HG03060 (cell line): ENCODE measurements at regions not wholly inside any gene's neighbourhood (a gene's known extent, or its start where the extent isn't known, plus 50 kb on each side); places are given as distances from the start of the nearest gene placed in this dataset.
"Not testable (repeated sequence)": the region's sequence is repeated elsewhere in the genome, so short reads cannot be mapped to it uniquely, and the experiment has no call there.

Experiments used
- ATAC-seq: cut with Tn5 transposase; IDR thresholded peaks from one replicate; pipeline ENCODE4 v1.9.1; 2021; ENCODE audit warnings: low read depth, moderate number of reproducible peaks; ENCODE audit not compliant: unreplicated experiment

DNA sequence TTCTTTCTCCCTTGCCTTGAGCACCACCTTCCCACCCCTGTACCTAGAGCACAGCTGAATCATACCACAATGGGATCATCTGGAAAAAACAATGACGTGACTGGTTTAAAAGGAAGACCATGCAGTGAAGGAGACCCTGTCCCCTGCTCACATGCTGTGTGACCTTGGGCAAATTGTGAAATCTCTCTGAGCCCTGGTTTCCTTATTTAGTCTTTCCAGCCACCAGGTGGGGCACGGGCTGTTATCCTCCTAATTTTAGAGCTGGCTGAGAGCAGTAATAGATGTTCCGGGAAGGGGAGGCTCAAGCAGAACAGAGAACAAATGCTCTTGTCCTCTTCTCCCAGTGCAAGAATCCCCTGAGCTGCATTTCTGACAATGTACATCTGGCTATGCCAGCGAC lies 198.3 kb downstream of the RPS24 start:
- ATAC-seq, result no peak

DNA sequence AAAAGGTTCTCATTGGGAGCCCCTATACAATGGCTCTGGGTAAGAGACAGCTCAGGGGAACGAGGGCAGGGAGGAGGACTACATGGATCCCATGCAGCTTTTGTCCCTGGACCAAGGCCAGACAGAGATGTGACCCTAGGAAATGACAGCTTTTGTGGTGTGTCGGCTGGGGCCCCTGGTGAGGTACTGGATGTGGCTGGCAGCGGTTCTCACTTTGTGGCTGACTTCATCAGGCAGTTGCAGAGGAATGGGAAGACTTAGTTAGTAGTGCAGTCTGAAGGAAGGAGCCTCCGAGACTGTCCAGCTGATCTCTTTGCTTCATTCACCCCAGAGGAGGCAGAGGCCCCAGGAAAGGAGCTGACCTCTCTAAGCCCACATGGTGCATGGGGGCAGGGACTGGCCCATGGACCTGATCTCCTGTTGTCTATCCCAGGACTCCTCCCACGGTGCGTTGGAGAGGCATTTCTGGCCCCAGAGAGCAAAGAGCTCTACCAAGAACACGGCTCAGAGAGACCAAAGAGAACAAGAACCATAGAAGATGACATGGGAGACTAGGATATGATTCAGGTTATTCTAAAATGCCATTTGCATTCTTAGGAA lies 202.9 kb downstream of the RPS24 start:
- ATAC-seq, result no peak

DNA sequence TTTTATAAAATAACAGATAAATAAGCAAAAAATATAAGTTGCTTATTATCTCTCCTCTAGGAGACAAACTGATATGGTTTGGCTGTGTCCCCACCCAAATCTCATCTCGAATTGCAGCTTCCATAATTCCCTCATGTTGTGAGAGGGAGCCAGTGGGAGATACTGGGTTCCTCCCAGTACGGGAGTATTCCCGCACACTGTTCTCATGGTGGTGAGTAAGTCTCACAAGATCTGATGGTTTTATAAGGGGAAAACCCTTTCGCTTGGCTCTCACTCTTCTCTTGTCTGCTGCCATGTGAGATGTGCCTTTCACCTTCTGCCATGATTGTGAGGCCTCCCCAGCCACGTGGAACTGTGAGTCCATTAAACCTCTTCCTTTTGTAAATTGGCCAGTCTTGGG lies 204.3 kb downstream of the RPS24 start:
- not testable (repeated sequence) for ATAC-seq

DNA sequence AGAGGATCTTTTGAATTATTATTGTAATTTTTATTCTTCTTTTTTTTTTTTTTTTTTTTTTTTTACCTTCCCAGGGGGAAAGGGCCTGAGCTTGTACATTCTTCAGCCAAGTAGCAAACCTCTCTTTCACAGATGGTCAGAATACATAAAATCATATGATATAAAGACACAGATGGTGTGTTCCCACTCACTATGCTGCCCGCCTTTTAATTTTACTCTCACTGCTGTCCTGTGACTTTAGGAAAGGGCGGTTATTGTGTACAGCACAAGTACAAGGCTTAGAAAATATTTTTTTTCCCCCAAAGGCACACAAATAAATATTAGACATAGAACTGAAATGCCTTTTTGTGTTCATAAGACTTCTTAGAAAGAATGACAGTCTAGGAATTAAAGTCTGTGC lies 213.6 kb downstream of the RPS24 start:
- no peak for ATAC-seq

DNA sequence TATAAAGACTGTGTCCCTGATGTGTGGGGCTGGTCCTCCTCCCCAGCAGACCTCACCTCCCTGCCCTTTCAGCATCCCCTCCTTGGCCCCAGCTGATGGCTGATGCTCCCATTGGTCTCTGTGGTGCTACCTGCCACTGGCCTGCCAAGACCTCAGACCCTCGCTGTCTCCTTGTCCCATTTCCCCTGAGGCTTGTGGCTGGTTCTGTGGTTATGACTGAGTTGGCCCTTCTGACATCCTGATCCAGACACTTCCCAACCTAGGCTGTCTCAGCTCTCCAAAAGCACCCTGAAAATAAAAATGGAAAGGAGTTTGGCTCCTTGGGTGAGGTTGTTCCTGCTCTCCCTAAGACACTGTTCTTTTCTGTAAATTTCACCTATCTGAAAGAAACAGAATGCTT lies 214.2 kb downstream of the RPS24 start:
- ATAC-seq, result no peak

DNA sequence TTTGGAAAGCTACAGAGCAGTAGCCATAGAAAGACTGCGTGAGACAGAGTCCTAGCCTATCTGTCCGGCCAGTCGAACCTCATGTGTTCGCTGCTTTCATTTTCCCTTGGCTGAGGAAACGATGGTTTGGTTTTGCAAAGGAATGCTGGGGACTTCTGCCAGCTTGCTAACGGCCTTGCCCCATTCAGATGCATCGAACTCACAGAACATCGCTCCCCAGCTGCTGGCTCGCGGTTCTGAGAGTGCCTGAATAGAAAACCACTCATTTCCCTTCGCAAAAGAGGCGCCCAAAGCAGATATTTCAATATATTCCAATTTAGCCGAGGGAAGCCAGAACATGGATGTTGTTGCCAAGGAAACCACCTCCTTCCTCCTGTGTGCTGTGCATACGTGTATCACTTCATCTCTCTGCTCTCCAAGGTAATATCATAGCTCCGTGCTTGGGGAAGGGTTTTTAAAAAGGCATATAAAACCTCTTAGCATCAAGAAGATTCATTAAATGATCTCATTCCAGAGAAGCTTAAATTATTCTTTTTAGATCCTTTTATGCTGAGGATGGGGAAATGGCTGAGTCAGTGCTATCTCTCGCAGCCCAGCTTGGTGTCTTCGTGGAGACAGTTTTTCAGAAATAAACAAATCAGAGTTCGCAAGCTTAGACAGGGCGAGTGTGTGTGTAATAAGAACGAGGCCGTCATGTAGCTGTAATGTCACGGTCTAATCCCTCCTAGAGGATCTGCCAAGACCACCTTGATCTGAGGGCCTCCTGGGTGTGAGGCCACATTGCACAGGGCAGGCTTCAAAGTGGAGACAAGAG lies 215.2 kb downstream of the RPS24 start:
- ATAC-seq, result no peak

DNA sequence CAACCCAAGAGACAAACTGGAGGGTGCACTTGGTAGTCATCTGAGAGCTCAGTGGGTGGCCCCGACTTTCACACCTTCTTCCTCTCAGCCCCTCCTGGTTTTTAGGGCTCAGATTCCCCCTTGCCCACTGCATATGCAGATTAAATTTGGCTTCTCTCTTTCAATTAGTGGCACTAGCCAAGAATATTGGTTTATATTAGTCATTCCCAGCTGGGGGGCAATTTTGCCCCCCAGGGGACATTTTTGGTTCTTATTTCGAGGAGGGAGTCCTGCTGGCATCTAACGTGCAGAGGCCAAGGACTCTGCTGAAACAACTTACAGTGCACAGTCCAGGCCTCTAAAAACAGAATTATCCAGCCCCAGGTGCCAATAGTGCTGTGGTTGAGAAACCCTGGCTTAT lies 216.0 kb downstream of the RPS24 start:
- no peak for ATAC-seq

DNA sequence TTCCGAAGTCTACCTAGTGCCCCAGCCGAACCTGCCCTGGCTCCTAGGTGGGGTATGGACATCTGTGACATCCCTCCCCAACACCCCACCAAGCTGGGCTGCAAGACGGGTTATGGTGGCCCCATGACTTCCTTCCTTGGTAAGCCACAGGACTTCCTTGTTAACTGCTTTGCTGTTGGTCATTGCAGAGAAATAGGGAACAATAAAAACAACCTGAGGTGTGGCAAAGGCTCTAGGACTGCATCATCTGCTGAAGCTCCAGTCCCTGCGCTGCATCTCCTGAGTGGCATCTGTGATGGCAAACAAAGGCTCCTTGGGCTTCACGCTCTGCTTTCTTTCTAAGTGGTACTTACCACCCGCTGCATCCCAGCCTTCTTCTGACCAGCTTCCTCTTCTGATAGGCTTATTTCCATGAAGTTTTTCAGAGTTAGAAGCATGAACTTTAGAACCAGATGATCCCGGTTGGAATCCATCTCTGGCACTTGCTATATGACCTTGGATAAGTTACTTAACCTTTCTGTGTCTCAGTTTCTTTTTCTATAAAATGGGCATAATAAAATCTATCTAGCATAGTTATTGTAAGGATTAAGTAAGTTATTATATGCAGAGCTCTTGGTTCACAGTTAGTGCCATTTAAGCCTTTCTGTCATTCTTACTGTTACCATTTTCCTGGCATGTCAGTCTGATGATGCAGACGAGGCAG lies 216.8 kb downstream of the RPS24 start:
- no peak for ATAC-seq

DNA sequence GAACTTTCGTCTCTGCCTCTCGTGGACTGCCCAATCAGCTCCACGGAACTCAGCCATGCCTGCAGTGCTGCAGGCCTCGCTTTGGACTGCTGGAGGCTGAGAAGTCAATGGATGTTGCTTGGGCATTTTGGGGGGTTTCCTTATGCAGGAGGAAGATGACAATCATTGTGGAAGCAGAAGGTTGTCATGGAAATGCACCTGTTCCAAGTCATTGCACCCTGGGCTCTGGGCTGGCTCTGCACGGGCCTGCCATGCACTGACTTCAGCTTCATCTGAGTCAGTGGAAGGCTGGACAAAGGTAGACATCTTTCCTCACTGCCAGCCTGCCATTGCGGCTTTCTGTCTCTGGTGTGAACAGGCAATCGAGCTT lies 217.3 kb downstream of the RPS24 start:
- no peak for ATAC-seq

DNA sequence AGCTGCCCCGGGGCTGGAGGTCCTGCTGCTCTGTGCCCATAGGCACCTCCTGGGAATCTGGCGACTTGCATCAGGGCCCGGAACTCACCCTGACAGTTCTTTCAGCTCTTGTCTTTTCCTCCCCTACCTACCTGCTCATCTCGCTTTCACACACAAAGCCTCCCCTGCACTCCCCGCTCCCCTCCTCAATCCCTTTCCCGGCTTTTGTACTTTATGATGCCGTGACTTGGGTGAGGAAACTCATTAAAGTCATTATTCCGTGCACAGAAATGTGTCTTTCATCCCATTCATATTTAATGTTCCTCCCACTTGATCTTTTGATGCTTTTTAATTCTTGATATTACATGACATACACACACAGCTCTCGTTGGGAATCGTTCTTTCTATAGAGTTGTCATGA lies 218.6 kb downstream of the RPS24 start:
- ATAC-seq, result no peak

DNA sequence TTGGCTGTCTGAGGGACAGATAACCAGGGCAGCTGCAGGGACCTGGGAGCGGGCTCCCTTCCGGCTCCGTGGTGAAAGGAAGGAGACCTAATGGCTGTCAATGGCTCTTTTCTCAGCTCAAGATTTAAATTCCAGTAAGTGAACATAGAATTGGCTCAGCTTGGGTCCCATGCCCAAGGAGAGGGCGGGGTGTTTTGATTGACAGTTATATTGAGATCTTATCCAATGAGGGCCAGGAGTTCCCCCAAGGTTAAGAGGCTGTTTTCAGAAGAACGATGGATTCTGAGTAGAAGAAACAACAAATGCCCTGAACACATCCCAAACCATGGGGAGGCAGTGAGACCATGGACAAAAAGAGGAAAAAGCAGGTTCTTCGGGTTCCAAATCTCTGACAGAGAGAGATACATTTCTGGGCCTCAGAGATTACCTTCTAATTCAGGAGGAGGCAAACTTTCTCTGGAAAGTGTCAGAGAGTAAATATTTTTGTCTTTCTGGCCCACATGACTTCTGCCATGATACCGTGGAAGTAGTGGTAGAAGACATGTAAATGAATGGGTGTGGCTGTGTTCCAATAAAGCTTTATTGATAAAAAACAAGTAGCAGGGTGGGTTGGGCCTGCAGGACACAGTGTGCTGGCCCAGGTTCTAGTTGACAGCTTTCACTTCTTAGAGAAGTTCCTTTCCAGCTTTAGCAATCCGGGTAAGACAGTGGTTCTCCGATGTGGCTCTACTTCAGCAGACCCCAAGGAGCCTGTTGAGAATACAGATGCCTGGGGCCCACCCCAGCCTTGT lies 219.6 kb downstream of the RPS24 start:
- ATAC-seq, result no peak

DNA sequence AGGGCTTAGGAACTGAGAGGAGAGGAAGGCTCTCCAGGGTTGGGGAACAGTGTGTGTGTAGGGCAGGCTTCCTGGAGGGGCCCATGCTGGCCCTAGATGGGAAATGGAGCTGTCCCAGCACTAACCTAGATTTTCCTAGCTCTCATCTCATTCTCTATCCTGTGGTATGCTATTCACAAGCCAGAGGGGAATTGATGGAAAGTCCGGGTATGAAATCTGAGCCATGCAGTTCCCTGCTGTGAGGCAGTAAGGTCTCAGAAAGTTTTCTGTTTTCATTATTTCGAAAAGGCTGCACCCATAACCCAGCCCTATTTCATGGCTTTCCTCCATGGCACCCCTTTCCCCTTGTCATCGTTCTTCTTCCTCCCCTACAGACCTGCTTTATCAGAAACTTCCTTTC lies 220.3 kb downstream of the RPS24 start:
- no peak for ATAC-seq

DNA sequence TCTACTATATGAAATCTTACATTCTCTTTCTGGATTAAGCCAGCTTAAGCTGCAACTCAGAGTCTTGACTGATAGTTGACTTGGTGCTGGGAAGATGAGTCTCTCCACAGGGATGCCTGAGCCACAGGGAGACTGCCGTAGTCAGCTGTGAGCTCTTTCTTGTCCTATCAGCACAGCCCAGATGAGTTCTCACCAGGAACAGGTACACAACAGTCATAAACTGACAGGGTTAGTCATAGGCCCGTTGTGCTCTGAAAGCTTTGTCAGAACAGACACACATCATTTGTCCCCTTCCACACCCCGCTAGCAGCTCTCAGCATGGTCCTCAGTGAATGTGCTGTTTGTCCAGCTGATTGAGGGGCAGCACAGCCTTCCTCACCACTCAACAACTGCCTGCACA lies 221.6 kb downstream of the RPS24 start:
- no peak for ATAC-seq

DNA sequence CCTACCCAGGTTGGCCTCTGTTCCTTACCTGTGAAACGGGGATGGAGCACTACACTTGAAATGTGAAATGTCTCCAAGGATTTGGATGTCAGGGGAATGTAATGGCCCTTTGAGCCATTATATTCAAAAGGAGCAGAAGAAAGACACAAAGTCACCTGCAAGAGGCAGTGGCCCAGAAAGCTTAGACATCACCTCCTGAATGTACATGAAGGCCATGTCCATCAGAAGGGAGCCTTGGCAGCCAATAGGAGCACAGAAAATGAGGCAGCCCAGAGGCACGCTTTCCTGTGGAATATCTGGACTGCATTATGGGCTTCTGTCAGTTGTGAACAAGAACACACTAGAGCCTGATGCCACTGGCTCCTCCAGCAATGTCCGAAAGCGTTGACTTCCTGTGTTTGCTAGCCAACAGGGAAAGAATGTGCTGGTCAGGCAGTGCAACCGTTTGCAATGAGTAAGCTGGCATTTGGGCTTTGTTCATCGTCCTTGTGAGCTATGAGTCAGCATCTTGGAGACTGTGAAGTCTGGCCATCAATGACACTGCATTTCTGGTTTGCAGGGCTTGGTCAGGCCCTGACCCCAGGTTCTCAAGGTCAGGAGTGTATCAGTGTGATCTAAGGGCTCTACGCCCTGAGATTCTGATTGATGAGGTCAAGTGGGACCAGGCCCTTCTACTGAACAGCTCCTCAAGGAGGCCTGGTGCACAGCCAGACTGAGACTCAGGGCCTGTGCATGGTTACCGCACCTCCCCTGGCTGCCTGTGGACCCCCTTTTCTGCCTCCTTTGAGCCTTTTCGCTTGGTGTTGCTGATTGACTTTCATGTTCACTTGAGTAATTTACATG lies 222.4 kb downstream of the RPS24 start:
- ATAC-seq, result no peak

DNA sequence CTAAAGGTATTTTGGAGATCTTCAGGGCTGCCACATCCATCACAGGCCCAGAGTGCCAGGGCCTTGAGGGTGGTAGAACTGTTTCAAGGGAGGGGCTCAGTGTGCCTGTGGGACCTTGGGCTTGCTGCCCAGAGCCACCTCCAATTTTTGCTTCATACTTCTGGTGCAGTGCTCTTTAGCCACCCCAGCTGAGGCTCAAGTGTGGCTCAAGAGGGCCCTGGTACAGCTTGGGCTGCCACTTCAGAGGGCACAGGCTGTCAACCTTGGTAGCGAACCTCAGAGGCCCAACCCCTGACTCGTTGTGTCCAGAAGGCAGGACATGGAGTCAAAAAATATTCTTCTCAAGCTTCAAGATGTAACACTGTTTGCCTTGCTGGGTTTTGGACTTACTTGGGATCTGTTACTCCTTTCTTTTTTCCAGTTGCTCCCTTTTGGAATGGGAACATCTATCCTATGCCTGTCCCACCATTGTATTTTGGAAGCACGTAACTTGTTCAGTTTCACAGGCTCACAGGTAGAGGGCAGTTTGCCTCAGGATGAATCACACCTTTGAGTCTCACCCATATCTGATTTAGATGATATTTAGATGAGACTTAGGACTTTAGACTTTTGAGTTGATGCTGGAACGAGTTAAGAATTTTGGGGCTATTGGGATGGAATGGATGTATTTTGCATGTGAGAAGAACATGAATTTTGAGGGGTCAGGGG lies 224.8 kb downstream of the RPS24 start:
- ATAC-seq, result no peak

DNA sequence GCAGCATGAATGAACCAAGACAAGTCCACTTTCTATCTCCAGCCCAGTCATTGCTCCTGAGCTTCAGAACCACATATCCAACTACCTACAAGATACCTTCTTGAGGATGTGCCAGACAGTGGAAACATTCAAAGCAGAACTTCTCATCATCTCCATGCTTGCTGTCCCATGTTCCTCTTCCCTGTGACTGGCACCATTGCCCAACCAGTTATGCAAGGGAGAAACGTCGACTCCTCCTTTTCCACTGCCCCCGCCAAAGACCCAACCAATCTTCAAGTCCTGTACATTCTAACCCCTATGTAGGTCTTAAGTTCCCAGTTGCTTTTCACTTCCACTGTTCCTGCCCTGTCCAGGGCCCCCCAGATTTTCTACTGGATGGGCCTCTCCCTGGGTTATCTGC lies 225.7 kb downstream of the RPS24 start:
- ATAC-seq, result no peak

DNA sequence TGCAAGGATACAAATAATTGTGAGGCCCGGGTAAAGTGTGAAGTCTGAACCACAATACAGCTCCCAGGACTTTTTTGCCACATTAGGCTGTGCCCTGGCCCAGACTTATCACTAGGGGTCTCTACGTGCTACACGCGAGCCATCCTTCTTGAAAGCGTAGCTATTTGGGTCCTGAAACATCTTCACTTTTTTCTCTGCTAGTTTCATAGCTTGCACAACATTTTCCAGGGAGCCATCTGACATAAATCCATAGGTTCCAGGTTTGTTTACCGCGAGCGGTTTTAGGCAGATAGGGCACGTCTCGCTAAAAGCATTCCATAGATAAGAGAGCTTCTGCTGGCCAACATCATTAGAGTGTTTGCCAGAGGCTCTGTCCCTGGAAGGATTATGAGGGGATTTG lies 226.5 kb downstream of the RPS24 start:
- ATAC-seq, result no peak

DNA sequence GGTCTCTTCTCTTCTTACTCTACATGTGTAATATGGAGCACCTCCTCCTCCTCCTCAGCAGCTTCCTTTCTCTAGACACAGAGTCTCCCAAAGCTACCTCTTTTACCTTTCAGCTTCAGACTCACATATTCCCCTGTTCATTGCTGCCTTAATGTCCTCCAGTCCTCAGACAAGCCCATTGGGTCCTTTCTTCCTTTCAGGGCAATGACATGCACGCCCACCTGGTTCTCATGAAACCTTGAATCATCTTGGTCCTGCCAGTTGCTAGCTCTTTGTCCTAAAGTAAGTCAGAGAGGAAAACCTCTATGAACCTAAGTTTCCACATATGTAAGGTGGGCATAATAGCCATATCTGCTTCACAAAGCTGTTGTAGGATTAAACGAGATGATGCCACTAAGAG lies 227.0 kb downstream of the RPS24 start:
- ATAC-seq, result no peak

DNA sequence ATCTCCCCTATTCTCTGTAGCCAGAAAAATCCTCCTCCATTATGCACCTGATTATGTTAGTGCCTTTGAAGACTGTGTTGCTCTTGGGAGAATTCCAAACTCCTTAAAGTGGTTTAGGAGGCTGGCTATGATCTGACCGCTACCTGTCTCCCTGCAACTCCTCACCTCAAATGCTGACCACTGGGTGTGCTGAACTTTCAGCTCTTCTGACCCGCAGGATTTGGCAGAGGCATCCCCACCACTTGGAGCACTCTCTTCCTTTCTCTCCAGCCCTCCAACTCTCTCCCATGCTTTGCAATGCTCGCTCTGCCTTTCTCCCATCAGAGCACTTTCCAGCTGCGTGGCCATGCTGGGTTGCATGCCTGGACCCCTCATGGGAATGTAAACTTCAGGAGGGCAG lies 227.6 kb downstream of the RPS24 start:
- no peak for ATAC-seq

DNA sequence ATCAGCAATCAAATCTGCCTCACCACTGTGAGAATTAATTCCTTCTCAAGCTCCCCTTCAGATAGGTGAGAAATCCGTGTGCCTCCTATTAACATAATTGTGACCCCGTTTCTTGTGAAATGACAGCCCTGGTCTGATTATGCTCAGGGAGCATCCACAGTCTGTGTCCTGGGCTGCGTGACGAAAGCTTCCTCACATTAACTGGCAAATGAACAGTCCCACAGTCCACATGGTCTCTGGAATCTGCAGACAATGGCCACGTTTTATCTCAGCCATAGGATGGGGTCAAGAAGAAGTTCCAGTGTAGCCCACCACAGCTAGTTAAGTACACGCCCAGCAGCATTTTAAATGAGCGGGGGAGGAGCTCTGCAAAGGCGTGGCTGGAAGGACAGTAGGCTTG lies 229.2 kb downstream of the RPS24 start:
- ATAC-seq, result no peak
